H9 (cell line): ENCODE measurements at regions not wholly inside any gene's neighbourhood (a gene's known extent, or its start where the extent isn't known, plus 50 kb on each side); places are given as distances from the start of the nearest gene placed in this dataset.

Source experiments
- DNase-seq: peaks from one replicate; pipeline ENCODE4 v3.0.0-alpha.2; 2017
- H2AFZ ChIP-seq: one replicate; pipeline ENCODE4 v1.6.1; 2013; ENCODE audit warnings: mild to moderate bottlenecking, low read length, control low read depth, moderate library complexity
- H2AK5ac ChIP-seq: 2 replicates; pipeline ENCODE4 v1.6.1; 2013; ENCODE audit warnings: low read length, control low read depth, mixed read lengths; ENCODE audit not compliant: insufficient read length
- H2BK120ac ChIP-seq: one replicate; pipeline ENCODE4 v1.6.1; 2013; ENCODE audit warnings: low read depth, mild to moderate bottlenecking, low read length, control low read depth, inconsistent platforms; ENCODE audit not compliant: poor library complexity, severe bottlenecking
- H2BK12ac ChIP-seq: 2 replicates; pipeline ENCODE4 v1.6.1; 2013; ENCODE audit warnings: low read length, control low read depth, mixed read lengths, low read depth; ENCODE audit not compliant: insufficient read length
- H2BK15ac ChIP-seq: 2 replicates; pipeline ENCODE4 v1.6.1; 2013; ENCODE audit warnings: low read depth, low read length, control low read depth
- H2BK20ac ChIP-seq: one replicate; pipeline ENCODE4 v1.6.1; 2013; ENCODE audit warnings: low read depth, mild to moderate bottlenecking, low read length, control low read depth, inconsistent platforms; ENCODE audit not compliant: poor library complexity, severe bottlenecking
- H2BK5ac ChIP-seq: 2 replicates; pipeline ENCODE4 v1.6.1; 2013; ENCODE audit warnings: low read length, control low read depth, mixed read lengths; ENCODE audit not compliant: insufficient read length
- H3K14ac ChIP-seq: 2 replicates; pipeline ENCODE4 v1.6.1; 2013; ENCODE audit warnings: low read length, control low read depth; ENCODE audit not compliant: insufficient read depth
- H3K18ac ChIP-seq: 2 replicates; pipeline ENCODE4 v1.6.1; 2013; ENCODE audit warnings: low read depth, mild to moderate bottlenecking, mixed read lengths, low read length, control low read depth; ENCODE audit not compliant: insufficient read length
- H3K23ac ChIP-seq: 2 replicates; pipeline ENCODE4 v1.6.1; 2013; ENCODE audit warnings: low read length, control low read depth, mixed read lengths, low read depth; ENCODE audit not compliant: insufficient read length
- H3K23me2 ChIP-seq: 2 replicates; pipeline ENCODE4 v1.6.1; 2013; ENCODE audit warnings: low read depth, mild to moderate bottlenecking, mixed read lengths, low read length, control low read depth; ENCODE audit not compliant: insufficient read length, poor library complexity, severe bottlenecking
- H3K27ac ChIP-seq: 2 replicates; pipeline ENCODE4 v1.5.1; 2013; ENCODE audit warnings: low read length, control low read depth, mixed read lengths, low read depth; ENCODE audit not compliant: insufficient read length
- H3K27me3 ChIP-seq: 2 replicates; pipeline ENCODE4 v1.6.1; 2013; ENCODE audit warnings: low read length, control low read depth, inconsistent platforms; ENCODE audit not compliant: insufficient read depth
- H3K4ac ChIP-seq: 2 replicates; pipeline ENCODE4 v1.6.1; 2013; ENCODE audit warnings: low read depth, mild to moderate bottlenecking, control low read depth, inconsistent platforms, low read length, moderate library complexity
- H3K4me1 ChIP-seq: 2 replicates; pipeline ENCODE4 v1.6.1; 2013; ENCODE audit warnings: low read length, control low read depth, inconsistent platforms; ENCODE audit not compliant: insufficient read depth
- H3K4me2 ChIP-seq: 2 replicates; pipeline ENCODE4 v1.6.1; 2013; ENCODE audit warnings: low read length, control low read depth, mixed read lengths; ENCODE audit not compliant: insufficient read length, insufficient read depth
- H3K56ac ChIP-seq: 2 replicates; pipeline ENCODE4 v1.6.1; 2013; ENCODE audit warnings: low read depth, mild to moderate bottlenecking, mixed read lengths, low read length, control low read depth; ENCODE audit not compliant: insufficient read length
- H3K79me1 ChIP-seq: 2 replicates; pipeline ENCODE4 v1.6.1; 2013; ENCODE audit warnings: low read depth, mild to moderate bottlenecking, moderate library complexity, low read length, control low read depth, inconsistent platforms; ENCODE audit not compliant: insufficient read depth, poor library complexity, severe bottlenecking
- H3K79me2 ChIP-seq: 2 replicates; pipeline ENCODE4 v1.6.1; 2013; ENCODE audit warnings: low read length, control low read depth, inconsistent platforms; ENCODE audit not compliant: insufficient read depth
- H3K9ac ChIP-seq: 2 replicates; pipeline ENCODE4 v1.6.1; 2013; ENCODE audit warnings: low read length, control low read depth, mixed read lengths; ENCODE audit not compliant: insufficient read length; ENCODE audit errors: extremely low read depth
- H3K9me3 ChIP-seq: one replicate; pipeline ENCODE4 v1.6.1; 2013; ENCODE audit warnings: low read depth, low read length, inconsistent platforms; ENCODE audit not compliant: control insufficient read depth
- H3T11ph ChIP-seq: one replicate; pipeline ENCODE4 v1.6.1; 2013; ENCODE audit warnings: mild to moderate bottlenecking, low read length, control low read depth, inconsistent platforms
- H4K20me1 ChIP-seq: one replicate; pipeline ENCODE4 v1.6.1; 2013; ENCODE audit not compliant: control insufficient read depth, insufficient read length, insufficient read depth
- H4K5ac ChIP-seq: 2 replicates; pipeline ENCODE4 v1.6.1; 2013; ENCODE audit warnings: low read depth, mild to moderate bottlenecking, mixed read lengths, low read length, control low read depth; ENCODE audit not compliant: insufficient read length
- H4K8ac ChIP-seq: replicated peaks from 2 replicates; pipeline ENCODE4 v1.6.1; 2013; ENCODE audit warnings: low read length, control low read depth, mixed read lengths, low read depth; ENCODE audit not compliant: insufficient read length
- H4K91ac ChIP-seq: 2 replicates; pipeline ENCODE4 v1.6.1; 2013; ENCODE audit warnings: low read depth, mild to moderate bottlenecking, moderate library complexity, mixed read lengths, low read length, control low read depth; ENCODE audit not compliant: insufficient read length
- H3K27ac Mint-ChIP-seq, 3 experiments: 2 replicates in 2 of 3; 3 replicates in 1 of 3; pipeline ENCODE4 v1.8.0; 2020 to 2021; ENCODE audit warnings: mixed read lengths in 3 of 3, mild to moderate bottlenecking in 1 of 3, moderate library complexity in 1 of 3
- H3K27me3 Mint-ChIP-seq: 2 replicates; pipeline ENCODE4 v1.8.0; 2021; ENCODE audit warnings: low read depth, mild to moderate bottlenecking, moderate library complexity, mixed read lengths
- H3K36me3 Mint-ChIP-seq, 3 experiments: 2 replicates in 2 of 3; 3 replicates in 1 of 3; pipeline ENCODE4 v1.8.0; 2020 to 2021; ENCODE audit warnings: low read depth in 3 of 3, mixed read lengths in 3 of 3; ENCODE audit not compliant: insufficient read depth in 1 of 3
- H3K4me1 Mint-ChIP-seq, 2 experiments: 2 replicates each; pipeline ENCODE4 v1.8.0; 2020; ENCODE audit warnings: mixed read lengths in 2 of 2
- H3K4me3 Mint-ChIP-seq, 2 experiments: 2 replicates in 1 of 2; 3 replicates in 1 of 2; pipeline ENCODE4 v1.8.0; 2020 to 2021; ENCODE audit warnings: mild to moderate bottlenecking in 2 of 2, mixed read lengths in 2 of 2, moderate library complexity in 1 of 2
- H3K9me3 Mint-ChIP-seq, 2 experiments: 2 replicates in 1 of 2; 3 replicates in 1 of 2; pipeline ENCODE4 v1.8.0; 2020; ENCODE audit warnings: mild to moderate bottlenecking in 2 of 2, mixed read lengths in 2 of 2, moderate library complexity in 1 of 2
- CTCF ChIP-seq: fragments of 200-600 bp; sonication (generic); conservative IDR thresholded peaks from 3 replicates; pipeline ENCODE4 v1.8.0; 2021; ENCODE audit warnings: antibody characterized with exemption, mild to moderate bottlenecking
- WGBS: extraction: QIAGEN DNeasy Blood & Tissue Kit; methylation state at CpG from one replicate; pipeline ENCODE4 v1.1.7; 2013; ENCODE audit warnings: missing lambda C conversion rate, low lambda C conversion rate, mixed read lengths; ENCODE audit not compliant: insufficient read length; ENCODE audit errors: extremely low coverage; 5-methylcytosine and 5-hydroxymethylcytosine counted together

DNA sequence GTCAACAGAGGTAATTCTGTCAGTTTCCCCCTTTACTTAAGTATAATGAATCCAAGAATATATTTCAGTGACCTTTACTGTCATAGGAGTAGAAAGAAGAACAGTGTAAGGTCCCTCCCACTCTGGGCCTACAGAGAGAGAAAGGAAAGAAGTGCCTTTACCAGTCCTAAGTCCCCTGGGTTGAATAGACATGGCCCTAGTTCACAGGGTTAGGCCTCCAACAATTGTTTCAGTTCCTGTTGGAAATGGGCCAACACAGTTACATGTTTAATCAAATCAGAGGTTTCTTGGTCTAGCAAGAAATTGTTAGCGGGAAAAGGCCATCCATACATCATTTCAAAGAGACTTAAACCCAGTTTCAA is 605.6 kb downstream of the MTRR start:
- Histone ChIP-seq H4K20me1 (no peaks in the 10 kb centered on the region), H3K4ac (no peak overlapping the region), H3K23ac (no peak overlapping the region), H3T11ph (no peak overlapping the region), H2BK20ac (no peak overlapping the region), H3K14ac (no peak overlapping the region), H2AFZ (no peak overlapping the region), H2BK120ac (no peak overlapping the region), H2BK12ac (no peak overlapping the region), H3K23me2 (no peaks in the 10 kb centered on the region), H3K9me3 (peaks cover 21% of the 10 kb centered on the region), H4K91ac (no peak overlapping the region), H3K79me2 (no peaks in the 10 kb centered on the region), H3K27me3 (no peaks in the 10 kb centered on the region), H4K5ac (no peak overlapping the region), H4K8ac (no peak overlapping the region), H2AK5ac (no peak overlapping the region), H3K27ac (no peak overlapping the region), H2BK5ac (no peak overlapping the region), H3K18ac (no peak overlapping the region), H3K56ac (no peak overlapping the region), H3K79me1 (no peaks in the 10 kb centered on the region), H3K4me1 (no peaks in the 10 kb centered on the region), H3K4me2 (no peak overlapping the region), H3K9ac (no peak overlapping the region), H2BK15ac (no peak overlapping the region)
- WGBS, result no CpG with 5 or more reads among the region's 1 CpG
- peaks cover 15 to 27% (median 19%) of the 10 kb centered on the region in 3 experiments for H3K36me3 Mint-ChIP-seq
- TF ChIP-seq CTCF, result no peak
- no peak for DNase-seq
- H3K9me3 Mint-ChIP-seq, result peaks cover 21 to 34% of the 10 kb centered on the region in 2 experiments
- H3K4me1 Mint-ChIP-seq, result peaks cover 9 to 13% of the 10 kb centered on the region in 2 experiments
- no peak overlapping the region; a peak in 1 of 7 replicates for H3K27ac Mint-ChIP-seq
- no peaks in the 10 kb centered on the region; the same call in 1 of the 2 replicates for H3K27me3 Mint-ChIP-seq
- no peak overlapping the region for H3K4me3 Mint-ChIP-seq
